ENCODE measurements at regions not wholly inside any gene's neighbourhood (a gene's known extent, or its start where the extent isn't known, plus 50 kb on each side); places are given as distances from the start of the nearest gene placed in this dataset.

GRCh38 chr13:111895896-111896821 is 170.8 kb upstream of the SOX1 start:
- DNase-seq (ENCODE audit: extremely low spot score) = no peak
- WGBS = 61% methylated on average over 26 of the region's 28 CpGs
- intact Hi-C loops (cut with DNase I) = no loop called here

GRCh38 chr13:111897178-111897845 is 169.6 kb upstream of the SOX1 start:
- Histone ChIP-seq H3K4me1 (peaks cover 0 to 11% (median 7%) of the 10 kb centered on the region in 4 donors), H3K9me3 (no peaks in the 10 kb centered on the region), H3K27ac (replicated peaks in 1 of 4) (no peak overlapping the region), H3K27me3 (peaks cover 0 to 73% (median 18%) of the 10 kb centered on the region in 4 donors), H3K36me3 (no peaks in the 10 kb centered on the region), H3K4me3 (no peak overlapping the region)
- no peak for DNase-seq (ENCODE audit: extremely low spot score)
- intact Hi-C loops (cut with DNase I) = no loop called here
- TF ChIP-seq POLR2AphosphoS5 (IDR thresholded peaks at IDR 0.05) = no peak
- TF ChIP-seq EP300 (IDR thresholded peaks at IDR 0.05) = no peak
- TF ChIP-seq, protein P1, sequence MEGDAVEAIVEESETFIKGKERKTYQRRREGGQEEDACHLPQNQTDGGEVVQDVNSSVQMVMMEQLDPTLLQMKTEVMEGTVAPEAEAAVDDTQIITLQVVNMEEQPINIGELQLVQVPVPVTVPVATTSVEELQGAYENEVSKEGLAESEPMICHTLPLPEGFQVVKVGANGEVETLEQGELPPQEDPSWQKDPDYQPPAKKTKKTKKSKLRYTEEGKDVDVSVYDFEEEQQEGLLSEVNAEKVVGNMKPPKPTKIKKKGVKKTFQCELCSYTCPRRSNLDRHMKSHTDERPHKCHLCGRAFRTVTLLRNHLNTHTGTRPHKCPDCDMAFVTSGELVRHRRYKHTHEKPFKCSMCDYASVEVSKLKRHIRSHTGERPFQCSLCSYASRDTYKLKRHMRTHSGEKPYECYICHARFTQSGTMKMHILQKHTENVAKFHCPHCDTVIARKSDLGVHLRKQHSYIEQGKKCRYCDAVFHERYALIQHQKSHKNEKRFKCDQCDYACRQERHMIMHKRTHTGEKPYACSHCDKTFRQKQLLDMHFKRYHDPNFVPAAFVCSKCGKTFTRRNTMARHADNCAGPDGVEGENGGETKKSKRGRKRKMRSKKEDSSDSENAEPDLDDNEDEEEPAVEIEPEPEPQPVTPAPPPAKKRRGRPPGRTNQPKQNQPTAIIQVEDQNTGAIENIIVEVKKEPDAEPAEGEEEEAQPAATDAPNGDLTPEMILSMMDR (IDR thresholded peaks at IDR 0.05) = no peak
- TF ChIP-seq POLR2A (IDR thresholded peaks at IDR 0.05; ENCODE audit: low read depth) = no peak
- 67% methylated on average over 17 of the region's 19 CpGs for WGBS

More at GRCh38 chr13:111895896-111896821, 170.8 kb upstream of the SOX1 start:
- Histone ChIP-seq H3K9me3 (no peaks in the 10 kb centered on the region), H3K4me3 (no peak overlapping the region), H3K27ac (replicated peaks in 1 of 4) (no peak overlapping the region), H3K4me1 (peaks cover 0 to 11% (median 7%) of the 10 kb centered on the region in 4 donors), H3K27me3 (peaks cover 0 to 75% (median 18%) of the 10 kb centered on the region in 4 donors), H3K36me3 (no peaks in the 10 kb centered on the region)
- TF ChIP-seq EP300 (IDR thresholded peaks at IDR 0.05) (no peak), POLR2A (IDR thresholded peaks at IDR 0.05; ENCODE audit: low read depth) (no peak), POLR2AphosphoS5 (IDR thresholded peaks at IDR 0.05) (no peak)
- TF ChIP-seq, protein P1 (IDR thresholded peaks at IDR 0.05) = no peak

GRCh38 chr13:111897846-111898215 is 169.1 kb upstream of the SOX1 start:
- intact Hi-C loops (cut with DNase I) = no loop called here
- no peak overlapping the region for H3K27ac ChIP-seq (replicated peaks in 1 of 4)
- H3K9me3 ChIP-seq = no peaks in the 10 kb centered on the region
- no peak for DNase-seq (ENCODE audit: extremely low spot score)
- H3K4me1 ChIP-seq = peaks cover 0 to 10% (median 6%) of the 10 kb centered on the region in 4 donors
- H3K4me3 ChIP-seq = no peak overlapping the region
- peaks cover 0 to 68% (median 17%) of the 10 kb centered on the region in 4 donors for H3K27me3 ChIP-seq
- 80% methylated on average over 9 of the region's 9 CpGs for WGBS
- TF ChIP-seq POLR2A (IDR thresholded peaks at IDR 0.05; ENCODE audit: low read depth) (no peak), EP300 (IDR thresholded peaks at IDR 0.05) (no peak)
- TF ChIP-seq, protein P1 (IDR thresholded peaks at IDR 0.05) = no peak
- H3K36me3 ChIP-seq = no peaks in the 10 kb centered on the region

DNA sequence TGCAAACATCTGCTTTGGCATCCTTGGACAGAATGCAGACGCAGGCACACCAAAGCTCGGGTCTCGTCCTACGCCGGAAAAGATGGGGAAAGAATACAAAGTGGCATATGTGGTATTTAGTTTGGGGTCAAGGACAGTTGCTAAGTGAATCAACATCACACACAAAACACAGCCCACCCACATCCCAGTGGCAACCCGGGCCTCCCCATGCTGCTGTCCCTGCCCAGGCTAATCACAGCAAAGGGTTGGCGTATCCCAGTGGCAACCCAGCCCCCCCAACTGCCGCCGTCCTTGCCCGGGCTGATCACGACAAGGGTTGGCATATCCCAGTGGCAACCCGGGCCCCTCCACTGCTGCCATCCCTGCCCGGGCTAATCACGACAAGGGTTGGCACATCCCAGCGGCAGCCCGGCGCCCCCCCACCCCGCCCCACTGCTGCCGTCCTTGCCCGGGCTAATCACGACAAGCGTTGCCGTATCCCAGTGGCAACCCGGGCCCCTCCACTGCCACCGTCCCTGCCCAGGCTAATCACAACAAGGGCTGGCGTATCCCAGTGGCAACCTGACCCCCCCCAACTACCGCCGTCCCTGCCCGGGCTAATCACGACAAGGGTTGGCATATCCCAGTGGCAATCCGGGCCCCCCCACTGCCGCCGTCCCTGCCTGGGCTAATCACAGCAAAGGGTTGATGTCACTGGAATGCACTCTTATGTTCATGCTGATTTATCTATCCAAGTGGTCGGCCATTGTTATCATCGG is 167.8 kb upstream of the SOX1 start:
- H3K27me3 ChIP-seq = peaks cover 0 to 61% (median 4%) of the 10 kb centered on the region in 4 donors
- DNase-seq (ENCODE audit: extremely low spot score) = no peak
- H3K9me3 ChIP-seq = no peaks in the 10 kb centered on the region
- H3K4me3 ChIP-seq = no peak overlapping the region
- intact Hi-C loops (cut with DNase I) = no loop called here
- TF ChIP-seq POLR2AphosphoS5 (IDR thresholded peaks at IDR 0.05) = no peak
- TF ChIP-seq, protein P1 (IDR thresholded peaks at IDR 0.05) = no peak
- H3K27ac ChIP-seq (replicated peaks in 1 of 4) = no peak overlapping the region
- no peaks in the 10 kb centered on the region for H3K36me3 ChIP-seq
- no peaks in the 10 kb centered on the region for H3K4me1 ChIP-seq
- 82% methylated on average over 25 of the region's 35 CpGs for WGBS

Data from esophagus muscularis mucosa (tissue), 4 donors.